ENCODE measurements at regions not wholly inside any gene's neighbourhood (a gene's known extent, or its start where the extent isn't known, plus 50 kb on each side); places are given as distances from the start of the nearest gene placed in this dataset.

DNA sequence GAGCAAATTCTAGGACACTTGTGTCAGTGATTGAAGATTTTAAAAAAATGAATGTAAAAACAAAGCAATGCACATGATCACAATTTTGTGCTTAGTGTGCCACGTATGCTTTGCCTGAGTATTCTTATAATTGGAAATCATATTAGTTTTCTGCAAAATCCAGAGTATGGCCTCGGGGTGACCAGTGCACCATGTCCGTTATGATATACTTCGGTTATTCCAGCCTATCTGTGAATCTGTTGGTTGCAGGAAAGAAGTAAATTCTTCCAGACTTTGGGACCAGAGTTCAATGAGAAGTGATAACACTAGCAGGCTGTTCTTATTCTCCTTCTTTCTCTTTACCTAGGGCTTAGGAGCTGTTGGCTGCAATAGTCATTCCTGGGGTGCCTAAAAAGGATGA is 152.0 kb upstream of the TMC3 start:
- POLR2A ChIA-PET: no interaction called here
- no peak for DNase-seq (ENCODE audit: extremely low spot score)
- CTCF ChIA-PET: no interaction called here
- TF ChIP-seq, protein P1, sequence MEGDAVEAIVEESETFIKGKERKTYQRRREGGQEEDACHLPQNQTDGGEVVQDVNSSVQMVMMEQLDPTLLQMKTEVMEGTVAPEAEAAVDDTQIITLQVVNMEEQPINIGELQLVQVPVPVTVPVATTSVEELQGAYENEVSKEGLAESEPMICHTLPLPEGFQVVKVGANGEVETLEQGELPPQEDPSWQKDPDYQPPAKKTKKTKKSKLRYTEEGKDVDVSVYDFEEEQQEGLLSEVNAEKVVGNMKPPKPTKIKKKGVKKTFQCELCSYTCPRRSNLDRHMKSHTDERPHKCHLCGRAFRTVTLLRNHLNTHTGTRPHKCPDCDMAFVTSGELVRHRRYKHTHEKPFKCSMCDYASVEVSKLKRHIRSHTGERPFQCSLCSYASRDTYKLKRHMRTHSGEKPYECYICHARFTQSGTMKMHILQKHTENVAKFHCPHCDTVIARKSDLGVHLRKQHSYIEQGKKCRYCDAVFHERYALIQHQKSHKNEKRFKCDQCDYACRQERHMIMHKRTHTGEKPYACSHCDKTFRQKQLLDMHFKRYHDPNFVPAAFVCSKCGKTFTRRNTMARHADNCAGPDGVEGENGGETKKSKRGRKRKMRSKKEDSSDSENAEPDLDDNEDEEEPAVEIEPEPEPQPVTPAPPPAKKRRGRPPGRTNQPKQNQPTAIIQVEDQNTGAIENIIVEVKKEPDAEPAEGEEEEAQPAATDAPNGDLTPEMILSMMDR (IDR thresholded peaks at IDR 0.05; ENCODE audit: control extremely low read depth, extremely low read depth, low read depth, missing control alignments): no peak

DNA sequence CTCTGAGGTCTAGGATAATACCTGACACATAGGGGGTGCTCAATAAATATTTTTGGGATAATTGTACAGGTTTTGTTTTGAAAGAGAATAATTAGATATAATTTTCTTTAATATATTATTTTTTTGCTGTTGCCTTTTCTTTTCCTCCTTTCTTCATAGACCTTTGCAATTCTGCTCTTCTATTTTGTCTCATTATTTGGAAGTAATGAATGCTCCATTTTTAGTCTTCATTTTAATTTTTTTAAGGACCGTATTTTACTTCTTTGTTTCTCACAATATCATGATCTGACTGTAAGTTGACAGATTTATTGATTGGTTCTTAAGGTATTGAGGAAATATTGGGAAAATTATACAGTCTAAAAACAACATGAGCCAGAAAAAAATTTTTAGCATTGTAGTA is 150.5 kb upstream of the TMC3 start:
- CTCF ChIA-PET: no interaction called here
- POLR2A ChIA-PET: no interaction called here
- no peak for DNase-seq (ENCODE audit: extremely low spot score)
- TF ChIP-seq, protein P1 (IDR thresholded peaks at IDR 0.05; ENCODE audit: control extremely low read depth, extremely low read depth, low read depth, missing control alignments): no peak

DNA sequence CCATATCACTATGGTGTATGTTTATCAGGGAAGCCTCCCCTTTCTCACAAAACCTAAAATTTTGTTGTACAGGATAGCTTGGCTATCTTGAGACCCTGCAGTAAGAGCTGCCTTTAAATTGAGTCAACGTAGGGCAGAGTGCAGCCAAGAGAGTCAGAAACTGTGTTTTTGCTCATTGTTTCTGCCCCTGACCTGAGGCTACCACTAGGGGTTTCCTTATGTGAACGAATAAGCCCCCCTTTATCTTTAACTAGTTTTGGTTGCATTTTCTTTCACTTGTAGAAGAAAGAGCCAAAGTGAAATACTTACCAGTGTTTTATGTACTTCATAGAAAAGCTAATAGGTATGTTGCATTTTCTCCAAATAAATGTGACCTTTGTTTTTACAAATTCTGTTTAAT is 149.9 kb upstream of the TMC3 start:
- POLR2A ChIA-PET: no interaction called here
- TF ChIP-seq, protein P1 (IDR thresholded peaks at IDR 0.05; ENCODE audit: control extremely low read depth, extremely low read depth, low read depth, missing control alignments): no peak
- DNase-seq (ENCODE audit: extremely low spot score): no peak
- CTCF ChIA-PET: no interaction called here

DNA sequence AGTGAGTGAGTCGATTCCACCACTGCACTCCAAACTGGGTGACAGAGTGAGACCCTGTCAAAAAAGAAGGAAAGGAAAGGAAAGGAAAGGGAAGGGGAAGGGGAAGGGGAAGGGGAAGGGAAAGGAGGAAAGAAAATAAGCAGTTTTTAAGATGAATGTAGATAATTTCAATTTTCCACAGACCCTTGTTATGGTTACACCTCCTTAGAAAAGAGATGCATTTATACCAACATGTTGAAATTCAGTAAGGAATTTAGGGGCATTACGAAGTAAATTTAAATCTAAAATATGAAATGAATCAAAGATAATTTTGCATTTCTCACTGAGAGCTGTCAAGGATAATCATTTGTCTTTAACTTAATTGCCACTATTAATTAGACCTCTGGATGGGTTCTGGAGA is 146.5 kb upstream of the TMC3 start:
- TF ChIP-seq, protein P1 (IDR thresholded peaks at IDR 0.05; ENCODE audit: control extremely low read depth, extremely low read depth, low read depth, missing control alignments): no peak
- ChIA-PET CTCF (interaction anchor here (1.1 kb wide), 1 partner anchor 255 kb away, joined by 3 read pairs; no protein-coding TSS in a partner anchor), POLR2A (no interaction called here)
- DNase-seq (ENCODE audit: extremely low spot score): no peak

DNA sequence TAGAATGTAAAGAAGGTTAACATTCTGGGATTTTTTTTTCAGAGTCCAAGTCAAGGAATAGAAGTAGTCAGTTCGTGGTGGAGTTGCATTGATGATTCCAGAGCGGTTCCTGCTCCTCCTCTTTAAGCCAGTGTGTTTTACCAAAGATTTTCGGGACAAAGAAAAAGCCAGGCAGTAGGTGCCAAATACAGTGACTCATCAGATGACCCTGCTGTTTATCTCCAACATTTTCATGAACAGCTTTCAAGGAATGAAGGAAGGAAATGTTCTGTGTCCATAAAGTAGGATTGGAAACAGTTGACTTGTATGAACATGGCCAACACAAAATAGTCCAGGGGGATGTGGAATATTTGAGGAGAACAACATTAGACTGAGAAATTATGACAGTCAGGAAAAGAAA is 142.4 kb upstream of the TMC3 start:
- ChIA-PET CTCF (no interaction called here), POLR2A (no interaction called here)
- TF ChIP-seq, protein P1 (IDR thresholded peaks at IDR 0.05; ENCODE audit: control extremely low read depth, extremely low read depth, low read depth, missing control alignments): no peak
- no peak for DNase-seq (ENCODE audit: extremely low spot score)

DNA sequence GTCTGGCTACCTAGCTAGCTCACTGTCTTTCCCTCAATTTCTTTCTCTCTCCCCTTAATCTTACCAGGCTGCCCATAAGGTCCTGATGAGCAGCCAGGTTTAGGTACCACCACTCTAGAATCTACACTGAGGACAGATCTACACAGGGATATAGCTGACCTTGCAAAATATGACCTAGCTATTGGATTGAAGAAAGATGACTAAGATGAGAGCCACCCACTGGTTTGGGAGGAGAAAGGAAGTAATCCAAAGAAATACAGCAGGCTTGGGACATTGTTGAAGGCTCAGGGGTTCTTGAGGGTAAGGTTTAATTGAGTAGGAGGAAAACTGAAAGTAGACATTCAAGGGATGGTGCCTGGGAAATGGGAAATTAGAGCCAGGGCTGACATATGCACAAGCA is 142.0 kb upstream of the TMC3 start:
- CTCF ChIA-PET: no interaction called here
- POLR2A ChIA-PET: no interaction called here
- TF ChIP-seq, protein P1 (IDR thresholded peaks at IDR 0.05; ENCODE audit: control extremely low read depth, extremely low read depth, low read depth, missing control alignments): no peak
- DNase-seq (ENCODE audit: extremely low spot score): no peak

DNA sequence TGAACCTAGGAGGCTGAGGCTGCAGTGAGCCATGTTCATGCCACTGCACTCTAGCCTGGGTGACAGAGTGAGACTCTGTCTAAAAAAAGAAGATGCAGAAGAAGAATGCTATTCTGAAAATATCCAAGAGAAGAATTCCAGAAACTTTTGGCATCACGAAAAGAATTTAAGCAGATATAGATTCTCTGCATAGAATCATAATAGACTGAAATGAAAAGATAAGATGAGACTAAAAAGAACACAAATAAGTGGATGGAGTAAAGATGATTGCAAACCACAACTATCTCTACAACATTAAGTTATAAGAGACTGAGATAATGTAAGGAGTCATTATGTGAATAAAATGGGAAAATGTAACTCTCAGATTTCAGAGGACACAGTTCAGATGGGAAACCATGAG is 140.7 kb upstream of the TMC3 start:
- POLR2A ChIA-PET: no interaction called here
- TF ChIP-seq, protein P1 (IDR thresholded peaks at IDR 0.05; ENCODE audit: control extremely low read depth, extremely low read depth, low read depth, missing control alignments): no peak
- no peak for DNase-seq (ENCODE audit: extremely low spot score)
- CTCF ChIA-PET: no interaction called here

Data from GM10248 (cell line).